Adipocyte (in vitro differentiated cells): ENCODE measurements at regions not wholly inside any gene's neighbourhood (a gene's known extent, or its start where the extent isn't known, plus 50 kb on each side); places are given as distances from the start of the nearest gene placed in this dataset.

ENCODE experiments used
- DNase-seq: peaks from one replicate; pipeline ENCODE4 v3.0.0-alpha.2; 2015; ENCODE audit warnings: low read depth
- H3K27me3 ChIP-seq: replicated peaks from 2 replicates; pipeline ENCODE4 v1.7.0; 2013; ENCODE audit warnings: mild to moderate bottlenecking, low read length, moderate library complexity; ENCODE audit not compliant: control insufficient read depth, insufficient read depth
- H3K36me3 ChIP-seq: 2 replicates; pipeline ENCODE4 v1.7.0; 2013; ENCODE audit warnings: low read length, mild to moderate bottlenecking, moderate library complexity; ENCODE audit not compliant: control insufficient read depth, insufficient read depth, severe bottlenecking
- H3K4me1 ChIP-seq: 2 replicates; pipeline ENCODE4 v1.7.0; 2013; ENCODE audit warnings: mild to moderate bottlenecking, low read length, moderate library complexity; ENCODE audit not compliant: control insufficient read depth, insufficient read depth
- H3K4me3 ChIP-seq: 2 replicates; pipeline ENCODE4 v1.7.0; 2013; ENCODE audit warnings: mild to moderate bottlenecking, low read length, moderate library complexity
- H3K9ac ChIP-seq: 2 replicates; pipeline ENCODE4 v1.7.0; 2013; ENCODE audit warnings: mild to moderate bottlenecking, low read length, moderate library complexity
- H3K9me3 ChIP-seq: 2 replicates; pipeline ENCODE4 v1.7.0; 2013; ENCODE audit warnings: mild to moderate bottlenecking, low read length, moderate library complexity; ENCODE audit not compliant: control insufficient read depth

GRCh38 chr4:11118513-11118912, 310.2 kb downstream of the HS3ST1 start:
- no peaks in the 10 kb centered on the region for H3K36me3 ChIP-seq
- H3K27me3 ChIP-seq, result no peaks in the 10 kb centered on the region
- no peaks in the 10 kb centered on the region for H3K9me3 ChIP-seq
- H3K4me3 ChIP-seq, result no peak overlapping the region
- no peak for DNase-seq
- H3K9ac ChIP-seq, result no peak overlapping the region
- H3K4me1 ChIP-seq, result no peaks in the 10 kb centered on the region

GRCh38 chr4:11116940-11117339, 311.8 kb downstream of the HS3ST1 start:
- no peak for DNase-seq
- H3K4me3 ChIP-seq, result no peak overlapping the region
- no peaks in the 10 kb centered on the region for H3K27me3 ChIP-seq
- H3K36me3 ChIP-seq, result no peaks in the 10 kb centered on the region
- no peaks in the 10 kb centered on the region for H3K4me1 ChIP-seq
- H3K9me3 ChIP-seq, result no peaks in the 10 kb centered on the region
- H3K9ac ChIP-seq, result no peak overlapping the region

- Histone ChIP-seq H3K36me3 (no peaks in the 10 kb centered on the region), H3K4me1 (peaks cover 3% of the 10 kb centered on the region), H3K27me3 (no peaks in the 10 kb centered on the region), H3K9ac (no peak overlapping the region), H3K4me3 (no peak overlapping the region), H3K9me3 (no peaks in the 10 kb centered on the region)
- no peak for DNase-seq
Observed at GRCh38 chr4:11111876-11112275, 316.8 kb downstream of the HS3ST1 start.

GRCh38 chr4:11111370-11111769, 317.3 kb downstream of the HS3ST1 start:
- H3K9me3 ChIP-seq, result no peaks in the 10 kb centered on the region
- no peak overlapping the region for H3K9ac ChIP-seq
- H3K4me3 ChIP-seq, result no peak overlapping the region
- no peaks in the 10 kb centered on the region for H3K27me3 ChIP-seq
- DNase-seq, result no peak
- H3K4me1 ChIP-seq, result peaks cover 8% of the 10 kb centered on the region
- H3K36me3 ChIP-seq, result no peaks in the 10 kb centered on the region

GRCh38 chr4:11106759-11107158, 321.9 kb downstream of the HS3ST1 start:
- no peak overlapping the region for H3K4me3 ChIP-seq
- H3K9me3 ChIP-seq, result no peaks in the 10 kb centered on the region
- no peaks in the 10 kb centered on the region for H3K36me3 ChIP-seq
- no peaks in the 10 kb centered on the region for H3K27me3 ChIP-seq
- no peak for DNase-seq
- peaks cover 13% of the 10 kb centered on the region for H3K4me1 ChIP-seq
- no peak overlapping the region for H3K9ac ChIP-seq

GRCh38 chr4:11106190-11106589, 322.5 kb downstream of the HS3ST1 start:
- no peak overlapping the region for H3K4me3 ChIP-seq
- no peak for DNase-seq
- H3K4me1 ChIP-seq, result peaks cover 13% of the 10 kb centered on the region
- no peaks in the 10 kb centered on the region for H3K36me3 ChIP-seq
- H3K27me3 ChIP-seq, result no peaks in the 10 kb centered on the region
- no peaks in the 10 kb centered on the region for H3K9me3 ChIP-seq
- no peak overlapping the region for H3K9ac ChIP-seq

- Histone ChIP-seq H3K4me1 (peaks cover 13% of the 10 kb centered on the region), H3K27me3 (no peaks in the 10 kb centered on the region), H3K4me3 (no peak overlapping the region), H3K9ac (no peak overlapping the region), H3K9me3 (no peaks in the 10 kb centered on the region), H3K36me3 (no peaks in the 10 kb centered on the region)
- DNase-seq, result no peak
Observed at GRCh38 chr4:11105715-11106114, 323.0 kb downstream of the HS3ST1 start.

GRCh38 chr4:11098461-11098860, 330.2 kb downstream of the HS3ST1 start:
- Histone ChIP-seq H3K4me3 (no peak overlapping the region), H3K9ac (no peak overlapping the region), H3K9me3 (no peaks in the 10 kb centered on the region), H3K36me3 (no peaks in the 10 kb centered on the region), H3K4me1 (no peaks in the 10 kb centered on the region), H3K27me3 (peaks cover 4% of the 10 kb centered on the region)
- no peak for DNase-seq

GRCh38 chr4:11097725-11098124, 331.0 kb downstream of the HS3ST1 start:
- H3K4me3 ChIP-seq, result no peak overlapping the region
- no peaks in the 10 kb centered on the region for H3K9me3 ChIP-seq
- H3K27me3 ChIP-seq, result peaks cover 4% of the 10 kb centered on the region
- DNase-seq, result no peak
- no peaks in the 10 kb centered on the region for H3K36me3 ChIP-seq
- no peaks in the 10 kb centered on the region for H3K4me1 ChIP-seq
- no peak overlapping the region for H3K9ac ChIP-seq

- DNase-seq, result no peak
- H3K4me3 ChIP-seq, result no peak overlapping the region
- H3K9me3 ChIP-seq, result no peaks in the 10 kb centered on the region
- peaks cover 11% of the 10 kb centered on the region for H3K4me1 ChIP-seq
- H3K36me3 ChIP-seq, result no peaks in the 10 kb centered on the region
- H3K9ac ChIP-seq, result no peak overlapping the region
- no peaks in the 10 kb centered on the region for H3K27me3 ChIP-seq
Observed at GRCh38 chr4:11081006-11081405, 347.7 kb downstream of the HS3ST1 start.

- Histone ChIP-seq H3K9me3 (no peaks in the 10 kb centered on the region), H3K4me3 (no peak overlapping the region), H3K27me3 (no peaks in the 10 kb centered on the region), H3K4me1 (peaks cover 12% of the 10 kb centered on the region), H3K36me3 (no peaks in the 10 kb centered on the region), H3K9ac (no peak overlapping the region)
- DNase-seq, result no peak
Observed at GRCh38 chr4:11079171-11079570, 349.5 kb downstream of the HS3ST1 start.

- H3K36me3 ChIP-seq, result no peaks in the 10 kb centered on the region
- no peaks in the 10 kb centered on the region for H3K27me3 ChIP-seq
- no peak overlapping the region for H3K4me3 ChIP-seq
- peaks cover 12% of the 10 kb centered on the region for H3K4me1 ChIP-seq
- DNase-seq, result no peak
- H3K9me3 ChIP-seq, result no peaks in the 10 kb centered on the region
- no peak overlapping the region for H3K9ac ChIP-seq
Observed at GRCh38 chr4:11074581-11075241, 354.0 kb downstream of the HS3ST1 start.
